GM13976 (cell line): ENCODE measurements at regions not wholly inside any gene's neighbourhood (a gene's known extent, or its start where the extent isn't known, plus 50 kb on each side); places are given as distances from the start of the nearest gene placed in this dataset.

Experiments used
- DNase-seq: peaks from one replicate; pipeline ENCODE4 v3.0.0; 2012; ENCODE audit warnings: low spot score
- CTCF ChIP-seq: IDR thresholded peaks from 2 replicates; pipeline ENCODE4 v1.5.1; 2012; ENCODE audit warnings: borderline replicate concordance, mild to moderate bottlenecking; ENCODE audit not compliant: insufficient read depth; ENCODE audit errors: extremely low read depth, missing control alignments, control extremely low read depth
- in situ Hi-C: fragments of 300-500 bp; cut with MboI; formaldehyde crosslinking; loops from one replicate; pipeline ENCODE4 v1.12.0; 2022; ENCODE audit warnings: low sequenced_read_pairs, mixed read lengths, inconsistent platforms; ENCODE audit not compliant: unreplicated experiment

- in situ Hi-C loops: loop anchor here (10.0 to 25.0 kb wide), 3 partner anchors 352 to 629 kb away; no protein-coding TSS in a partner anchor
- peak; percentile 49 for TF ChIP-seq CTCF
- DNase-seq: no peak
These were observed 300.2 kb downstream of the UTRN start for GRCh38 chr6:144585217-144585814.

- in situ Hi-C loops: loop anchor here (10.0 to 25.0 kb wide), 3 partner anchors 350 to 628 kb away; no protein-coding TSS in a partner anchor
- no peak for TF ChIP-seq CTCF
- no peak for DNase-seq
These were observed 301.9 kb downstream of the UTRN start for GRCh38 chr6:144586986-144587385.

- in situ Hi-C loops: loop anchor here (10.0 to 25.0 kb wide), 3 partner anchors 348 to 626 kb away; no protein-coding TSS in a partner anchor
- TF ChIP-seq CTCF: no peak
- DNase-seq: peak; percentile 2
These were observed 303.7 kb downstream of the UTRN start for GRCh38 chr6:144588697-144589325.

- no peak for TF ChIP-seq CTCF
- in situ Hi-C loops: loop anchor here (25.0 kb wide), 2 partner anchors 347 to 447 kb away; no protein-coding TSS in a partner anchor
- DNase-seq: no peak
These were observed 305.4 kb downstream of the UTRN start for GRCh38 chr6:144590532-144590931.

- DNase-seq: no peak
- in situ Hi-C loops: loop anchor here (25.0 kb wide), 2 partner anchors 344 to 444 kb away; no protein-coding TSS in a partner anchor
- TF ChIP-seq CTCF: no peak
These were observed 308.3 kb downstream of the UTRN start for GRCh38 chr6:144593392-144593791.

GRCh38 chr6:144594585-144594984 is 309.4 kb downstream of the UTRN start:
- TF ChIP-seq CTCF: no peak
- no peak for DNase-seq
- in situ Hi-C loops: loop anchor here (25.0 kb wide), 2 partner anchors 343 to 443 kb away; no protein-coding TSS in a partner anchor
